SHP77 treated with DMSO at 0.1 percent for 48 hours (cell line): ENCODE measurements at regions not wholly inside any gene's neighbourhood (a gene's known extent, or its start where the extent isn't known, plus 50 kb on each side); places are given as distances from the start of the nearest gene placed in this dataset.

ENCODE experiments used
- DNase-seq: peaks from one replicate; lab custom pipeline; 2025; lab: John Stamatoyannopoulos, UW

DNA sequence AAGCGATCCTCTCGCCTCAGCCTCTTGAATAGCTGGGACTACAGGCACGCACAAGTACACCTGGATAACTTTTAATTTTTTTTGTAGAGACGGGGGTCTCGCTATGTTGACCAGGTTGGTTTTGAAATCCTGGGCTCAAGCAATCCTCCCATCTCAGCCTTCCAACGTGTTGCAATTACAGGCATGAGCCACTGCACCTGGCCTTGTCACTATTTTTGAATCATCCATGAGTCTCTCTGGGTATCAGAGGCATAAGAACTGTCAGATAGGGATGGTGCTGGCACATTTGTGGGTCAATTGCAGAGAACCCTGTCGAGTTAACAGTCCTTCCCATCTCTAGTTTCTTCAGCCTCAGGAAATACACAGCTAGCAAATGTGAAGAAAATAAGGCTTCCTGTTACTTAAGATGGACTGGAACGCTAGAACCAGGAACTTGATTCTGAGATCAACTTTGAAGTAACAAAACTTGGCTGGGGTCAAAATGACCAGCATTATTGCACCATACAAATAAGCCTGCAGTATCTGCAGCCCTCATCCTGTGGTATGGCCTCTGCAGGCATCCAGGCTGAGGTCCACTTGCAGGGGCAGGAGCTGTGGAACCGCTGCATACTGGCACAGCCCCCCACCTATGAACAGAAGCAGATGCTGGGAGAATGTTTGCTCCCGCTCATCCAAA lies 124.3 kb upstream of the GADD45A start:
- peak; percentile 15 for DNase-seq

DNA sequence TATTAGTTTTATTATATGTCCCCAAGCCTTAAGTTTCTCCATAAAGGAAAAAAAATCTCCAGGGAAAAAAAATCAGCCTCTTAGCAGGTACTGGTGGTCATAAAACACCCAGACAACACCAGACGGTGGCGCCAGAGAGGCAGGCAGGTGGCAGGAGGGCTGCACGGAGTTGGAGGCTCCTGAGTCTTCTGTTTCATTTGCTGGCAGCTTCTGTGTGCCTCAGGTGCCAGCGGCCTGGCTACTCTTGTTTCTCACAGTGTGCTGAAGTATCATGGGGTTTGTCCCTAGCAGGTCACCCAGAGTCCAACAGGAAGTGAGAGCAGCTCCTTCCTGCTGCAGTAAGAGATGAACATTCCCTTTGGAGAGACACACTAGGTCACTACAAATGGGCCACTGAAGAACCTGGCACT lies 123.3 kb upstream of the GADD45A start:
- DNase-seq: peak; percentile 70

DNA sequence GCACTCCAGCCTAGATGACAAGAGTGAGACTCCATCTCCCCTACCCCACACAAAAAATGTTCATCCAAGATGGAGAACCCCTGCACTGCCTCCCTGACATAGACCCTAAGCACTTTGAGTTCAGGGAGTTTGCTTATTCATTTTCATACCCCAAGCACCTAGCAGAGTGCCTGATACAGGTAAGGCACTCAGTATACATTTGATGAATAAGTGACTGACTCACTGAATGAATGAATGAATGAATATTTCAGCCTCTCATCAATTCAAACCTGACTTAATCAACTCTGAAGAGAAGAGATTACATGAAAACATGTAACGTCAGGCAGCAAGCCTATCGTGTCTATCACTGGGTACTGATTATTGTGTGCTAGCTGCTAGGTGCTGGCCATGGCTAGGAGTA lies 121.3 kb upstream of the GADD45A start:
- no peak for DNase-seq

DNA sequence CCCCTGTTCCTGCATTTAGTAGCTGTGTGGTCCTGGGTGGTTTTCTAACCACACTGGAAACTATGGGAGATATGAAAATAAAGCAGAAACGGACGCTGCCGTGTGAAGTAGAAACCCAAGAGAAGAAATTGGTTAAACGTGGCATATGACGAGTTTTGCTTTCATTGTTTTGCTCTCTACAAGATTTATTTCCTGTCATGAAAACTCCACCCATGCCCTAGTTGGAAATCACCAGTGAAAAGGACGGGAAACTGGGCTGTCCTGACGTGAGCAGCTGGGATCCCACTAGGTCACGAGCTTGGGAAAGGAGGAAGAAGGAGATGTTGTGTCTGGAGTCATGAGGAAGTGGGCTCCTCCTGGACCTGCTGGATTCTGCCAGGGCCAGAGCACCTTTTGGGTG lies 120.8 kb upstream of the GADD45A start:
- no peak for DNase-seq

DNA sequence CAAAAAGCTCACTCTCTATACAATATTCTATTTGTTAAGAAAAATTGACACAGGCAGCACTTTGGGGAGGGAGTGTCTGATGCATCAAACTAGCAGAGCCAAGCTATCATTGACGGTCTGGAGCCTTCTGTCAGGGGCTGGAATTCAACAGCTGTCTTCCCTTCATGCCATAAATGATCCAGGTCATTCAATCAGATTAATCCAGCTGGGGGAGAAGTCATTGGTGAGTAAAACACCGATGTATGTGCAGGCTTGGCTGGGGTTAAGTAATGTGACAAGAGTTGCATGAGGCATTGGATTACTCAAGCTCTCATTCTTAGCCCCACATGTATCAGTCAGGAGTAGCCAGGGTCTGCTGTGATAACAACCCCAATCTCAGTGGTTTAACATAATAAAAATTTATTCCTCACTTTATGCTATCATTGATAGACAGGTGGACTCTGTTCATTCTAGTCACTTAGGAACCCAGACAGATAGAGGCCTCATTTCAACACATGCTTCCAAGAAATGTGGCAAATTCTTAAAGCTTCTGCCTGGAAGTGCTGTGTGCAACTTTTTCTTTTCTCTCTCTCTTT lies 118.1 kb upstream of the GADD45A start:
- no peak for DNase-seq

DNA sequence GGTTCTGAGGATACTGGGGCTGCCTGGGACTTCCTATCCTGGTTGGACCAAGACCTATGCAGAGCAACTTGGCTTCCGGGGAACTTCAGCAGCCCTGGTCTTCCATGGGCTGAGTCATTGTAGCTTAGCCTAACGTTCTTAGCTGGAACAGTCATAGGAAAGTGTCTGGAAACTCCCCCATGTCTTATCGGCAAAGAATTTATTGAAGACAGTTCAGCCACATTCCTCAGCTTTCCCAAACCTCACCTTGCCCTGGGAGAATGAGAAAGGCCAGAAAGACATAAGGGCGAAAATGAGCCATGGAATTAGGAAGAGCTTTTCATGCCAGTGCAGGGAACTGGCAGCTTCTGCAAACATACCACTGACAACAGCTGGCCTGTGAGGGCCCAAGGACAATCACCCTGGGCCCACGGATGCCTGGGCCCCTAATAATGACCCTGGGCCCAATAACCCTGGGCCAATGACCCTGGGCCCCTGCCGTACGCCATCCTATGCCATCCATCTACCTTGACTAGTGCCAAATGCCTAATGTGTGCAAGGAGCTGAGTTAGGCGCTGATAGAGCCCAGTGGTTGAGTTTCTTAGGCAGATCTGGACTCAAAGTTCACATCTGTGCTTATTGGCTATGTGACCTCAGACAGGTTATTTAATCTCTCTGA lies 114.4 kb upstream of the GADD45A start:
- no peak for DNase-seq

DNA sequence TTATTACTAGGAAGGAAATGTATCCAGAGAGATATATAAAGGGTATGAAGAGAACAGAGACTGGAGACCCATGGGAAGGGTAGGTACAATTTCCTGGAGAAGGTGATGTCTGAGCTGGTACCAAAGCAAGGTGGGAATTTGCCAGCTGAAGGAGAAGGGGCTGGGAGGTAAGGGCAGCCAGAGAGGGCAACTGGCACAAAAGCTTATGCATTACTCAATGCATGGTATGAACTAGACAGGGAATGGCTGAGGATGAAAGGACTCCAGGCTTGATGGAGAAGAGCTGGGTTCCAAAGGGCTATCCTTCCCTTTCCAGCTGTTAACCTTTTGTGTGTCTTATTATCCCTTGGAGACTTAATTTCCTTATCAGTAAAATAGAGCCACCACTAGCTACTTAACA lies 113.6 kb upstream of the GADD45A start:
- no peak for DNase-seq

DNA sequence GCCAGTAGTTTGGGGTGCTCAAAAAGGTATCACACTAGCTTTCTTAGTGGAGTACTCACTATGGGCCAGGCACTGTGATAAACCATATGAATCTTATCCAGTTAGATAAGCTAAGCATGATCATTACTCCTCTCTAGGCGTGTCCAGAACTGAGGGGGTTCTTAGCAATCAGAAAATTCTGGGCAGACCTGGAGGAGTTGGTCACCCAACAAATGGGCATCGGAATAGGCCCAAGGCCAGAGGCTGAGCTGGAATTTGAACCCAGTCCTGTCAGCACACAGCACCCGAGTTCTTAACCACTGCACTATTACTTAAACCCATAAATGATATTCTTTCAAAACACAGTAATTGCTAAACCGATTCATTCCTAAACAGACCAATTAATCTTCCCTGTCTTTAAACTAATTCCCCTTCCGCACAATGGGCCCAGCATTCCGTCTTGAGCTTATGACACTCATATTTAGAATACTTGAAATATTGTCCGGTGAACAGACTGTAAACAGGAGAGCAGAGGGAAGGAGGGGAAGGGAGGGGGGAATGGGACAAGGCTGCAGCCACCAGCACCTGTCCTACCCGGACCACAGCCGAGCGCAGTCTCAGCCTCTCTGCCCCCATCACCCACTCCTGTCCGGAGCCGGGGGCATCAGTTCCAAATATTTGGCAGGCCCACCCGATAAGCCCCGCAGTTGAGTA lies 113.0 kb upstream of the GADD45A start:
- DNase-seq: no peak

DNA sequence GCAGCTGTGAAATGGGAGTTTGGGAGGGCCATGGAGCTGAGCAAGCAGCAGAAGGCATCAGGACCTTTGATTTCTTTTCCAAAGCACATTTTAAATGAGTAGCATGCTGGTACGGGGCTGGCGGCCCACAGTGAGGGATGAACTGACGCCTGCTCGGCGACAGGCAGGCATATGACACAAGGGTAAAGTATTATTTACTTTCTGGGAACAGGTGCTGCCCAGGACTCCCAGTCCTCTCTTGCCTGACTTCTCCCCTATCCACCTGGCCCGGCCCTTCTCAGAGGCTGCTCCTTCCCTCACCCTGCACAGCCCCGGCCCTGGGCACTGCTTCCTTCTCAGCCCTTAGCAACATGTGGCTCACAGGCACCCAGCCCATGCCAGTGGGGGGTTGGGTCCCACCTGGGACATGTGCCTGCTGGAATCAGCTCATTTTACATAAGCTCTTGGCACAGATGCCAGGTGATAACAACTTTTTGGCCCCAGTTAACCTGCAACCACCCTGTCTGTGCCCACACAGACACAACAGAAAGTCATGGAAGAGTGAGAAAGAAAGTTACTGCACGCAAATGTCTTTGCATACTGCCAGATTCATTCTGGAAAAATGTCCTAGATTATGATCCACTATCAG lies 112.3 kb upstream of the GADD45A start:
- DNase-seq: no peak

DNA sequence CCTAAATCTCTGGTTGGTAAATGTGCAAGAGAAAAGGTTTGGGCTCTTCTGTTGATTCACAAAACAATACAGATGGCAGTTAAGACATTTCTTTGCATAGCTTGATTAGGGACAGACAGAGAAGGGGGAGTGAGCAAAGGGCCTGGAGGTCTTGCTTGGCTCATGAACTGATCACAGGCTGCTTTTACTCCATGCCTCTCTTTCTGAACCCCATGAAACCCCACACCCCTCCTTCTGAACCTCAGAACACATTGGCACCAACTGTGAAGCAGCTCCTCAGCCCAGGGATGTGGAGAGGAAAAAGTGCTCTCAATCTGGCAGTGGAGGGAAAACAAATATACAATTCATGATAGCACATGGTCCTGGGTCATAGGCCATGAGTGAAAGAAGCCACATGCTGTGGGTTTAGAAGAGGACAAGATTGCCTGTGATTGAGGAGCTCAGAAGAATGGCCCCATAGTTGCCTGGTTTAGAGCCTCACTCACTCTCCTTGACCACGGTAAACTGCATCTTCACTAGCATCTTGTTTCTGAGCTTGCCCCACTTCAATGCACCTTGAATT lies 111.6 kb upstream of the GADD45A start:
- DNase-seq: no peak

DNA sequence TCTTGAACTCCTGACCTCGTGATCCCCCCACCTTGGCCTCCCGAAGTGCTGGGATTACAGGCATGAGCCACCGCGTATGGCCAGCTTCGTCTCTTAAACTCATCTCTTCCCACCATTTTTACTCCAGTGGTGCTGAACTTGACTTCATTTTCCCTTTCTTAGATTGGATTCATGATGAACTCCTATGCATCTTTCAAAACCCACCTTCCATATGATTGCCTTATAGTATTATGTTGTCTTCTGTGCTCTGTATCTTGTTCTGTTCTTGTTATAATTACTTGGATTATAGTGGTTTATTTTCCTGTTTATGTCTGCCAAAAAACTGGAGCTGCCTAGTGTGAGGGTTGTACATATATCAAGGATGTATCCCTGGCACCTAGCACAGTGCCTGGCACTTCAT lies 110.8 kb upstream of the GADD45A start:
- no peak for DNase-seq

DNA sequence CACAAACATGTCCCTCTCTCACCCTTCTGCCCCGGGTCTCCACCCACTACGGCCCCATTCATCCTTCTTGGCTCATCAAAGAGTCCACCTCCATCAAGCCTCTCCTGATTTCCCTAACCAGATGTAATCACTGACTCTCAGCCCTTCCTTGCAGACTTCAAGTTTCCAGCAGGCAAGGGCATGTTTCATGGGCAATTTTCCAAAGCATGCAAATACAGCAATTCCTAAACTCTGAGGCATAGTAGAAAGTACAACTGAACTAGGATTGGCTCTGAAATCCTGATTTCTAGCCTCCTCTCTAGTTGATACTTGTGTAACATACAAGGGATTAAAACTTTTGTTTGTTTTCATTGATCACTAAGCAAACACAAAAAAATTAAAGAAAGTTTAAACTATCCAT lies 109.1 kb upstream of the GADD45A start:
- DNase-seq: no peak

DNA sequence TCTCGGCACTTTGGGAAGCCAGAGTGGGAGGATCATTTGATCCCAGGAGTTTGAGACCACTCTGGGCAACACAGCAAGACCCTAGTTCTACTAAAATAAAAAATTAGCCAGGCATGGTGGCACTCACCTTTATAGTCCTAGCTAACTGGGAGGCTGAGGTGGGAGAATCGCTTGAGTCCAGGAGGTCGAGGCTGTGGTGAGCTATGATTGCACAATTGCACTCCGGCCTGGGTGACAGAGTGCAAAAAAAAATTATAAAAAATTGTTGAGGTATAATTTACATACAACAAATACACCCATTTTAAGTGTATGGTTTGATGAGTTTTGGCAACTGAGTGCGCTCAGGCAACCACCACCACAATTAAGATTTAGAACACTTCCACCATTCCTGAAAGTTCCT lies 108.5 kb upstream of the GADD45A start:
- no peak for DNase-seq

DNA sequence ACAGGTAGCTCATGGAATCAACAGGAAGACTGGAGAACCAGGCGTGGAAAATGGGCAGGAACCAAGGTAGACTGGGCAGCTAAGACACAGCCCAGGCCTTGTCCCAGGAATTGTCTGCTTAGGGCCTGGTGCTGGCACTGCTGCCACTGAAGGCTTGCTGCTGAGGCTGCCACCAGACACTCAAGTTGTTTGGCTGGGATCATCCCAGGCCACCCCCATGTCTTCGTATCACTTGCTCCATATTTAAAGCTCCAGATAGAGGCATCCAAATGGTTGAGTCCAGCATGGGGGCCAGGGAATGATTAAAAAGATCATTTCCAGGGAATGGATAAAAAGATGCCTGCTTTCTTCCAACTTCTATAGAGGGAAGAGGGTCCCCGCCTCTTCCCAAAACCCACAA lies 107.4 kb upstream of the GADD45A start:
- DNase-seq: no peak

DNA sequence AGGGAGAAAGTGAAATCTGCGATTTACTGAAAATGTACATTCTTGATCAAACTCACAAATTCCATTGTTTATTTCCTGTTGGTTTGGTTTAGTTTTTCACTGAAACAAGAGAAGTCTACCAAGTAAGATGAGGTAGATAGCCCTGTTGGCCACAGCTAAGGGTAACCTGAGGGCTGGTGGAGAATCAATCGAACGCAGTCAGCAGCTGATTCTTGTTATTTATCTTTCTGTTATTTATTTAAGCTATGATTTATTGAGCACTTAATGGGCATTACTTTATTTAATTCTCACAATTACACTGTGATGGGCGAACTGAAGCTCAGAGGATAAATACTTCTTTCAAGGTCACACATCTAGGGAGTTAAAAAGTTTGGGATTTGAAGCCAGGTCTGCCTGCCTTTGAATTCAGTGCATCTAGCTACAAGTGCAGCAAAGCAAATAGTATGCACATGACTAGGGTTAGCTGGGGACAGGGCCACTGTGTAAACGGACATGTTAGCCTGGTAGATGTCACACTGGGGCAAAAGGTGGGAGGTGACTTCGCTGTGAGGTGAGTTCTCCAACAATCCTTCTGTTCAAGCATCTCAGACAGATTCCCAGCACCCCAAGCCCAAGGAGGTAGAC lies 106.5 kb upstream of the GADD45A start:
- peak; percentile 20 for DNase-seq

DNA sequence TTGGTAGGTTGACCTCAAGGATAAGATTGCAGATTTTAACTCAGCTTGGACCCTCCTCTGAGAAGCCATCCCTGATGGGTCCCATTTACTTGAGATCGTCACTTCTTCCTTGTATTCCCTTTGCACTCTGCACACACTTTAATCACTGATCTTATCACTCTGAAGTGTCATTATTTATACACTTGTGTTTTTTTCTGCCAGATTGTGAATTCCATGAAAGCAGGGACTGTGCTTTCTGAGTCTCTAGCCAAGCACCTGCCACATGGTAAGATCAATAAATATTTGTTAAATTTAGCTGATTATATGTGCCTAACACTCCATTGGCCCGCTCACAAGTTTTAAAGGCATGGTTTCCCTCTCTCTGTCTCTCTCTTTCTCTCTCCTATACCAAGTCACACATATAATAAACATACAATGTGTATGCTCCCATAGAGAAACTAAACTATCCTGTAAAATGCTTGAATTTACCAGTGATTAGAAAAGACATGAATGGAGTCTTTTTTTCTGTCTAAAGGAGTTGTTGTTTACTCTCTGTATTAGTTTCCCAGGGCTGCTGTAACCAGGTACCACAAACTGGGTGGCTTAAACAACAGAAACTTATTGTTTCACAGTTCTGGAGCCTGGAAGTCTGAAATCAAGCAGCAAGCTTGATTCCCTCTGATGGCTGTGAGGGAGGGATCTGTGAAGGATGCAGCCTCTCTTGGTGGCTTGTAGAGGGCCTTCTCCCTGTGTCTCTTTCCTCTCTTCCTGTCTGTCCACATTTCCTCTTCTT lies 105.2 kb upstream of the GADD45A start:
- DNase-seq: no peak

DNA sequence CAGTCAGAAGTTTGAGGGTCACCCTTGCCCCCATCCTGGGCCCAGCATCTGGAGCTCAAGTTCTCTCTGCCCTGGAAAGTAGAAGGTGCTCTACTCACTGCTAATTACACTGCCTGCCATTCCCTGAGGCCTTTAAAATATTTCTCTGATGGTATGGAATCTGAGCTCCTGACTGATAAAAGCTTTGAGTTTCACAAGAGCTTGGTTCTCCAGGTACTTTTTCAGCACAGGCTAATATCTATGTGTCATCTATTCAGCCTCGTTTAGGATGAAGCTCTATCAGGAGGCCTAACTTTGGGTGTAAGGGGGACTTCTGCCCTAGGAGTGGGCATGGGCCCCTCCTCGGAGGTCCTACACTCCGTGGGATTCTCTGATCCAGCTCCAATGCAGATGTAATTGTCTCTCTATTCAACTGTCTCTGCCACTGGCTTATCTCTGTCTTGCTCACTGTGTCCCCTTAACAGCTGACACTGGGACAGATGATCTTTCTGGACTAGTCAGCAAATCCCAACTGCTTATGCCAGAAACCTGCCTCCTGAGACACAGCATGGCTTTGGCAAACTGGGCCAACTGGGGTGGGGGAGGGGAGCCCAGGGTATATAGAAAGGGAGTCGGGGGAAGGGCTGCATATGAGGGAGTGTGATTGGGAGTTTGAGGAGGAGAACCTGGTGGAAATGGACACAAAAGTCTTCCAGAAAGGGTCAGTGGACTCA lies 104.2 kb upstream of the GADD45A start:
- no peak for DNase-seq

DNA sequence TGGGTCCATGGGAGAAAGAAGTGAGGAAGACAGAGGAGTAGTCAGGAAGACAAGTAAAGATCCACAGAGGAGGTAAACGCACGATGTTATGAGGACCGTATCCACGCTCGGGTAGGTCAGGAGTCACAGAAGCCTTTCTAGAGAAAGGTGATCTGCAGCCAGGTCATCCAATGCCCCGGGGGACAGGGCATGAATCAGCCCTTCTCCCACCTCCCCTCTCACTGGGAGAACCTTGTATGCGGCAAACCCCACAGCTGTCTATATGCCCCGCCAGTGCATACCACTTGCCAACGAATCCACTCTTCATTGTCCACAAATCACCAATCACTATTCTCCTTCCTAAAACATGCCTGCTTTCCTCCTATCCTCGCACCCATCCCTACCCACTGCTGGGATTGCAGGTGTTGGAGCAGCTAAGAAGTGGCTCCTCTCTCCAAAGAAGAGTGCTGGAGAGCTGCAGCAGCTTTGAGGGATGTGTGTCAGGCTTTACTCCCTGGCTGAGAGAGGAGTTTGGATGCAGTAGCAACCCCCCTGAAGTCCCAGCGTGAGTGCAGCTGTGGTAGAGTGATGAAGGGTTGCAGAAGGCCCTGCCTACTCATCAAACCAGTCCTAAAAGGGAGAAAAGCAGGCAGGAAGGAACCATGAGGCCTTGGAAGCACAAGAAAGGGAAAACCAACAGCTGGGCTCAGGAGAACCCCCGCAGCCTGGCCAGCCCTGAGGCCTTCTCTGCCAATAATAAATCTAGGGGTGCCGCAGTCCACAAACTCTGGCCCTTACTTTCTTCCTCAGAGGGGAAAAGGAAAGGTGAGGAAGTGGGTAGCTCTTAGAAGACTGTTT lies 102.2 kb upstream of the GADD45A start:
- no peak for DNase-seq

DNA sequence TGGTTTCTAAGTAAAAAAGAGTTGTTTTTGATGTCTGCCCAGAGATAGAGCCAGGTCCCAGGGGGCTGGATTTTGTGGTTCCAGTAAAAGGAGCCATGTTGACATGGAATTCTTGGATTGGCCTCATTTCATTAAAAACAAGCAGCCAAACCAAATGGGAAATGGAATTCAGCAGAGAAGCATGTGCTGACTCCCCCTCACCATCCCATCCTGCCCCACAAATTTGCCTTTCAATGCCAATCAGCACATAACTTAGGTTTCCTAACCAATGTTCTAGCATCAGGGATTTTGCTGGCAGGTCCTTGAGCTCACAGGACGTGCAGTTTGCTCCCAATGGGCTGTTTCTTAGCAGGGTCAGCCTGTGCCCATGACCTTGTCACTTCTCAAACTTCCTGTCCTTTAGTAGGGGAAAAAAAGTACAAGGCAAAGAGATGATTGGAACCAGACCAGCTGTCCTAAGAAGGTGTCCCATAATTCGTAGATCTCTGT lies 101.5 kb upstream of the GADD45A start:
- DNase-seq: no peak
